Fibroblast of lung (primary cell): ENCODE measurements at regions not wholly inside any gene's neighbourhood (a gene's known extent, or its start where the extent isn't known, plus 50 kb on each side); places are given as distances from the start of the nearest gene placed in this dataset.

Experiments used
- DNase-seq, 2 donors: peaks; one replicate each; pipeline versions ENCODE4 v3.0.0 to v3.0.0-alpha.2; 2010; ENCODE audit warnings: low read depth in 2 of 2
- H2AFZ ChIP-seq: 2 replicates; pipeline ENCODE4 v1.5.1; 2012; ENCODE audit warnings: low read length, control low read depth, inconsistent platforms
- H3K27ac ChIP-seq: 2 replicates; pipeline ENCODE4 v1.5.1; 2011; ENCODE audit warnings: low read length, control low read depth; ENCODE audit not compliant: insufficient read depth
- H3K27me3 ChIP-seq: 2 replicates; pipeline ENCODE4 v1.5.1; 2011; ENCODE audit warnings: mild to moderate bottlenecking, low read length; ENCODE audit not compliant: control insufficient read depth, insufficient read depth
- H3K36me3 ChIP-seq: 2 replicates; pipeline ENCODE4 v1.5.1; 2011; ENCODE audit warnings: low read length; ENCODE audit not compliant: control insufficient read depth, insufficient read depth
- H3K4me1 ChIP-seq: 2 replicates; pipeline ENCODE4 v1.5.1; 2011; ENCODE audit warnings: low read length; ENCODE audit not compliant: control insufficient read depth, insufficient read depth; ENCODE audit errors: extremely low read depth
- H3K4me2 ChIP-seq: 2 replicates; pipeline ENCODE4 v1.5.1; 2011; ENCODE audit warnings: low read length, control low read depth; ENCODE audit not compliant: insufficient read depth; ENCODE audit errors: extremely low read depth
- H3K4me3 ChIP-seq, 4 experiments: fragments of 200-600 bp in 1 of 4; sonication (generic) in 1 of 4; replicated peaks in 1 of 4; 2 replicates each; pipeline ENCODE4 v1.5.1; 2011 to 2016; ENCODE audit warnings: low read length in 4 of 4, low read depth in 3 of 4, mild to moderate bottlenecking in 3 of 4, control low read depth in 2 of 4, inconsistent platforms in 1 of 4, mixed read lengths in 1 of 4; ENCODE audit not compliant: insufficient read depth in 1 of 4; ENCODE audit errors: control extremely low read depth in 1 of 4
- H3K79me2 ChIP-seq: 2 replicates; pipeline ENCODE4 v1.5.1; 2012; ENCODE audit warnings: mild to moderate bottlenecking, low read length, inconsistent platforms; ENCODE audit not compliant: control insufficient read depth, insufficient read depth
- H3K9ac ChIP-seq: 2 replicates; pipeline ENCODE4 v1.5.1; 2011; ENCODE audit warnings: mild to moderate bottlenecking, low read length, control low read depth; ENCODE audit not compliant: insufficient read depth
- H3K9me3 ChIP-seq: 2 replicates; pipeline ENCODE4 v1.5.1; 2012; ENCODE audit warnings: low read depth, low read length; ENCODE audit not compliant: control insufficient read depth, insufficient read depth
- H4K20me1 ChIP-seq: 2 replicates; pipeline ENCODE4 v1.5.1; 2011; ENCODE audit warnings: low read length; ENCODE audit not compliant: control insufficient read depth, insufficient read depth; ENCODE audit errors: extremely low read depth
- CTCF ChIP-seq, 2 donors: IDR thresholded peaks in 1 of 2; conservative IDR thresholded peaks in 1 of 2; 1 replicate in 1 of 2; 2 replicates in 1 of 2; pipeline ENCODE4 v1.5.1; 2011 to 2012; ENCODE audit warnings: low read length in 2 of 2, control low read depth in 1 of 2, inconsistent platforms in 1 of 2, low read depth in 1 of 2, mild to moderate bottlenecking in 1 of 2
- EZH2 ChIP-seq: IDR thresholded peaks from 2 replicates; pipeline ENCODE4 v1.5.1; 2012; ENCODE audit warnings: low read length, control low read depth, mild to moderate bottlenecking; ENCODE audit errors: missing control alignments

- Histone ChIP-seq H3K27ac (no peak overlapping the region), H3K9me3 (no peaks in the 10 kb centered on the region), H3K9ac (no peak overlapping the region), H3K36me3 (no peaks in the 10 kb centered on the region), H3K4me1 (no peaks in the 10 kb centered on the region), H3K4me2 (no peak overlapping the region), H3K27me3 (no peaks in the 10 kb centered on the region), H3K4me3 (no peak overlapping the region), H4K20me1 (no peaks in the 10 kb centered on the region), H3K79me2 (no peaks in the 10 kb centered on the region), H2AFZ (no peak overlapping the region)
- DNase-seq, result peak; percentile 23 to 51
- TF ChIP-seq CTCF (conservative IDR thresholded peaks at IDR 0.05 in 1 of 2, IDR thresholded peaks at IDR 0.05 in 1 of 2; ENCODE audit: low read depth in 1 of 2, low read length in 2 of 2) (no peak), EZH2 (no peak)
These were observed 151.7 kb upstream of the IGFBP3 start for GRCh38 chr7:46072722-46073121.

- Histone ChIP-seq H3K27me3 (no peaks in the 10 kb centered on the region), H3K79me2 (no peaks in the 10 kb centered on the region), H3K9me3 (no peaks in the 10 kb centered on the region), H3K27ac (no peak overlapping the region), H3K4me3 (no peak overlapping the region), H3K4me2 (no peak overlapping the region), H3K4me1 (no peaks in the 10 kb centered on the region), H3K36me3 (no peaks in the 10 kb centered on the region), H3K9ac (no peak overlapping the region), H4K20me1 (no peaks in the 10 kb centered on the region), H2AFZ (no peak overlapping the region)
- TF ChIP-seq EZH2 (no peak), CTCF (conservative IDR thresholded peaks at IDR 0.05 in 1 of 2, IDR thresholded peaks at IDR 0.05 in 1 of 2; ENCODE audit: low read depth in 1 of 2, low read length in 2 of 2) (no peak)
- DNase-seq, result peak in 1 of 2 donors; percentile 81
These were observed 150.5 kb upstream of the IGFBP3 start for GRCh38 chr7:46071601-46072000.

- Histone ChIP-seq H3K79me2 (no peaks in the 10 kb centered on the region), H2AFZ (no peak overlapping the region), H3K27me3 (no peaks in the 10 kb centered on the region), H3K27ac (no peak overlapping the region), H3K4me1 (no peaks in the 10 kb centered on the region), H3K9ac (no peak overlapping the region), H3K4me3 (no peak overlapping the region), H3K4me2 (no peak overlapping the region), H3K36me3 (no peaks in the 10 kb centered on the region), H3K9me3 (no peaks in the 10 kb centered on the region), H4K20me1 (no peaks in the 10 kb centered on the region)
- no peak for TF ChIP-seq EZH2
- peak; percentile 21 to 93 for DNase-seq
These were observed 150.0 kb upstream of the IGFBP3 start for GRCh38 chr7:46071076-46071475.

GRCh38 chr7:46068159-46068558, 147.1 kb upstream of the IGFBP3 start:
- Histone ChIP-seq H3K27me3 (no peaks in the 10 kb centered on the region), H3K79me2 (no peaks in the 10 kb centered on the region), H3K4me3 (no peak overlapping the region), H3K9ac (no peak overlapping the region), H3K4me2 (no peak overlapping the region), H4K20me1 (no peaks in the 10 kb centered on the region), H3K9me3 (no peaks in the 10 kb centered on the region), H3K27ac (no peak overlapping the region), H3K36me3 (no peaks in the 10 kb centered on the region), H2AFZ (no peak overlapping the region), H3K4me1 (no peaks in the 10 kb centered on the region)
- DNase-seq, result no peak
- no peak for TF ChIP-seq EZH2
- TF ChIP-seq CTCF (conservative IDR thresholded peaks at IDR 0.05 in 1 of 2, IDR thresholded peaks at IDR 0.05 in 1 of 2; ENCODE audit: low read depth in 1 of 2, low read length in 2 of 2), result no peak
